Stimulated activated naive CD8-positive, alpha-beta T cell treated with anti-CD3 and anti-CD28 coated beads, Interleukin-15, amount 100 ng/mL, for 72 hours (primary cell): ENCODE measurements at regions not wholly inside any gene's neighbourhood (a gene's known extent, or its start where the extent isn't known, plus 50 kb on each side); places are given as distances from the start of the nearest gene placed in this dataset.

Experiments
- ATAC-seq: fragments of 150-1000 bp; cut with Tn5 transposase; 2 replicates; pipeline ENCODE4 v1.10.0; 2021; ENCODE audit warnings: mild to moderate bottlenecking, moderate library complexity
- DNase-seq, 2 donors: peaks; one replicate each; pipeline ENCODE4 v3.0.0; 2021 to 2022
- H3K27ac Mint-ChIP-seq, 2 donors: one replicate each; pipeline ENCODE4 v1.8.0; 2022; ENCODE audit warnings: mild to moderate bottlenecking in 2 of 2, mixed read lengths in 2 of 2, moderate library complexity in 2 of 2
- H3K27me3 Mint-ChIP-seq: one replicate; pipeline ENCODE4 v1.8.0; 2022; ENCODE audit warnings: mixed read lengths
- H3K4me1 Mint-ChIP-seq: one replicate; pipeline ENCODE4 v1.8.0; 2022; ENCODE audit warnings: mild to moderate bottlenecking, mixed read lengths
- H3K4me3 Mint-ChIP-seq, 2 donors: one replicate each; pipeline ENCODE4 v1.8.0; 2022; ENCODE audit warnings: mild to moderate bottlenecking in 2 of 2, mixed read lengths in 2 of 2, moderate library complexity in 1 of 2
- H3K9me3 Mint-ChIP-seq, 2 donors: one replicate each; pipeline ENCODE4 v1.8.0; 2022; ENCODE audit warnings: mixed read lengths in 2 of 2

GRCh38 chr5:20575571-20575970 is 587.6 kb upstream of the CDH18 start:
- H3K27ac Mint-ChIP-seq = no peak overlapping the region
- no peak overlapping the region for H3K4me3 Mint-ChIP-seq
- ATAC-seq (no peak), DNase-seq (no peak)
- H3K27me3 Mint-ChIP-seq = no peaks in the 10 kb centered on the region
- peaks cover 15 to 22% of the 10 kb centered on the region in 2 donors for H3K9me3 Mint-ChIP-seq
- no peaks in the 10 kb centered on the region for H3K4me1 Mint-ChIP-seq

- Mint-ChIP-seq H3K9me3 (peaks cover 12 to 16% of the 10 kb centered on the region in 2 donors), H3K27me3 (no peaks in the 10 kb centered on the region), H3K4me3 (no peak overlapping the region), H3K27ac (no peak overlapping the region), H3K4me1 (no peaks in the 10 kb centered on the region)
- no peak for ATAC-seq
- no peak for DNase-seq
Observed at GRCh38 chr5:20574576-20574975, 586.6 kb upstream of the CDH18 start.

GRCh38 chr5:20572614-20573013 is 584.6 kb upstream of the CDH18 start:
- no peaks in the 10 kb centered on the region for H3K4me1 Mint-ChIP-seq
- no peak overlapping the region for H3K4me3 Mint-ChIP-seq
- H3K27ac Mint-ChIP-seq = no peak overlapping the region
- no peak for DNase-seq
- peaks cover 5 to 10% of the 10 kb centered on the region in 2 donors for H3K9me3 Mint-ChIP-seq
- H3K27me3 Mint-ChIP-seq = no peaks in the 10 kb centered on the region
- no peak for ATAC-seq

DNA sequence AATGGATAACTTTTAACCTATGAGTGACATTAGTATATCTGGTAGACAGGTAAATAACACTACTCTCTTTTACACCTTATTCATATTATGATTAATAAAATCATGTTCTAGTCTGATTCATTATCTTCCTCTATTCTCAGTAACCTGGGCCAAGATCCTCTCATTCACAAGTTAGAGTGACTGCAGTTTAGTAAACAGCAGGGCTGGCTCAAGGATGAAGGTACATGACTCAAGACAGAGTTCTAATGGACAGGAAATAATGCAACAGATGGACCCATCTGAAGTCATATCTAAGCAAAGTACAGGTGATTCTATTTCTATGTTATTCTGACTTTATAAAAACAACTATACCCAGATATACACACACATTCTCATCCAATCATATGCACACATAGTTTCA is 582.5 kb upstream of the CDH18 start:
- Mint-ChIP-seq H3K4me1 (no peaks in the 10 kb centered on the region), H3K27me3 (no peaks in the 10 kb centered on the region), H3K27ac (no peak overlapping the region), H3K4me3 (no peak overlapping the region), H3K9me3 (peaks cover under 1 to 11% of the 10 kb centered on the region in 2 donors)
- ATAC-seq (no peak), DNase-seq (no peak)

DNA sequence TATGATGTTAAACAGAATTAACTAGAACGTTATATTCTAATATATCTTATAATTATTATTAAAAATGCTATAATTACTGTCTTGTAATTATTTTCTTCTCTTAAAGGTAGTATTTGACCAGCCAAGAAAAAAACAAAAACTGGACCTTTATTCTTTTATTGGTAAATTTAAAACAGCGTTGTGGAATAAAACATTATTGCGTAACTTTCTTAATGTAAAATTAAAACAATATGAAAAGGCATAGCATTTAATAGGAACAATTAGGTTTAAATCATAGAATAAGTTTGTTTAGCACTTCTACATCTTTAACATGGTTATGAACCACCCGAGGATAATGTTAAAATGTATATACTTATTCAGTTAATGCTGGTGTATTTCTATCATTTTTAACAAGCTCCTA is 574.5 kb upstream of the CDH18 start:
- Mint-ChIP-seq H3K27ac (no peak overlapping the region), H3K4me1 (no peaks in the 10 kb centered on the region), H3K9me3 (peaks cover 6 to 12% of the 10 kb centered on the region in 2 donors), H3K4me3 (no peak overlapping the region), H3K27me3 (no peaks in the 10 kb centered on the region)
- DNase-seq (no peak), ATAC-seq (no peak)

GRCh38 chr5:20559845-20560244 is 571.8 kb upstream of the CDH18 start:
- DNase-seq (no peak), ATAC-seq (no peak)
- no peak overlapping the region for H3K4me3 Mint-ChIP-seq
- H3K27me3 Mint-ChIP-seq = no peaks in the 10 kb centered on the region
- H3K4me1 Mint-ChIP-seq = no peaks in the 10 kb centered on the region
- peaks cover 17 to 23% of the 10 kb centered on the region in 2 donors for H3K9me3 Mint-ChIP-seq
- H3K27ac Mint-ChIP-seq = no peak overlapping the region

- H3K27ac Mint-ChIP-seq = no peak overlapping the region
- no peak for ATAC-seq
- H3K27me3 Mint-ChIP-seq = no peaks in the 10 kb centered on the region
- DNase-seq = no peak
- peaks cover 17 to 23% of the 10 kb centered on the region in 2 donors for H3K9me3 Mint-ChIP-seq
- no peak overlapping the region for H3K4me3 Mint-ChIP-seq
- no peaks in the 10 kb centered on the region for H3K4me1 Mint-ChIP-seq
Observed at GRCh38 chr5:20556115-20556763, 568.2 kb upstream of the CDH18 start.

DNA sequence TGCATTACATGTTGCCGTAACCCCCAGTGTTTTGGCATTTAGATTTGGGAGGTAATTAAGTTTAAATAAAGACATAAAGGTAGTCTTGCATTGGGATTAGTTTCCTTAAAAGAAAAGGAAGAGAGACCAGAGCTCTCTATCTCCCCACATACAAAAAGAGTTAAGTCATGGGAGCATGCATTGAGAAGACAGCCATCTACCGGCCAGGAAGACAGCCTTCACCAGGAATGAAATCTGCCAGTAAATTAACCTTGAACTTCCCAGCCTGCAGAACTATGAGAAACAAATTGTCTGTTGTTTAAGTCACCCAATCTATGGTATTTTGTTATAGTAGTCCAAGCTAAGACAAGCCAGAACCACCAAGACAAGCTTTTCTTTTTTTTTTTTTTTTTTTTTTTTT is 567.0 kb upstream of the CDH18 start:
- no peaks in the 10 kb centered on the region for H3K27me3 Mint-ChIP-seq
- peaks cover 17% of the 10 kb centered on the region in 2 donors for H3K9me3 Mint-ChIP-seq
- no peaks in the 10 kb centered on the region for H3K4me1 Mint-ChIP-seq
- no peak overlapping the region for H3K27ac Mint-ChIP-seq
- DNase-seq = no peak
- H3K4me3 Mint-ChIP-seq = no peak overlapping the region
- no peak for ATAC-seq

DNA sequence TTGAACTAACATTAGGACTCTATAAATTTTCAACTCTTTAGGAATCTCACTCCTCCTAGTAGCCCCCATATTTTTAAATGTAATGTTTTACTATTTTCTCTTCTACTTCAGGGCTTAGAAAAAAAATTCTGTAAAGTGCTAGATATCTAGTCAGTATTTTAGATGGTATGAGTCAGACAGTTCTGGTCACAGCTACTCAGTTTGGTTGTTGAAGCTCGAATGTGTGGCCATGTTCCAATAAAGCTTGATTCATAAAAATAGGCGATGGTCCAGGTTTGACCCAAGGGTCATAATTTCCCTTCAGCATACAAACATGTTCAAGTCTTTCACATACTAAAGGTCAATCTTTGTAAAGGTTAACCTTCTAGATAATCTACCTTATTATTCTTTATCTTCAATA is 566.0 kb upstream of the CDH18 start:
- no peaks in the 10 kb centered on the region for H3K27me3 Mint-ChIP-seq
- no peak overlapping the region for H3K27ac Mint-ChIP-seq
- H3K9me3 Mint-ChIP-seq = peaks cover 17 to 22% of the 10 kb centered on the region in 2 donors
- H3K4me3 Mint-ChIP-seq = no peak overlapping the region
- ATAC-seq = no peak
- H3K4me1 Mint-ChIP-seq = no peaks in the 10 kb centered on the region
- no peak for DNase-seq

DNA sequence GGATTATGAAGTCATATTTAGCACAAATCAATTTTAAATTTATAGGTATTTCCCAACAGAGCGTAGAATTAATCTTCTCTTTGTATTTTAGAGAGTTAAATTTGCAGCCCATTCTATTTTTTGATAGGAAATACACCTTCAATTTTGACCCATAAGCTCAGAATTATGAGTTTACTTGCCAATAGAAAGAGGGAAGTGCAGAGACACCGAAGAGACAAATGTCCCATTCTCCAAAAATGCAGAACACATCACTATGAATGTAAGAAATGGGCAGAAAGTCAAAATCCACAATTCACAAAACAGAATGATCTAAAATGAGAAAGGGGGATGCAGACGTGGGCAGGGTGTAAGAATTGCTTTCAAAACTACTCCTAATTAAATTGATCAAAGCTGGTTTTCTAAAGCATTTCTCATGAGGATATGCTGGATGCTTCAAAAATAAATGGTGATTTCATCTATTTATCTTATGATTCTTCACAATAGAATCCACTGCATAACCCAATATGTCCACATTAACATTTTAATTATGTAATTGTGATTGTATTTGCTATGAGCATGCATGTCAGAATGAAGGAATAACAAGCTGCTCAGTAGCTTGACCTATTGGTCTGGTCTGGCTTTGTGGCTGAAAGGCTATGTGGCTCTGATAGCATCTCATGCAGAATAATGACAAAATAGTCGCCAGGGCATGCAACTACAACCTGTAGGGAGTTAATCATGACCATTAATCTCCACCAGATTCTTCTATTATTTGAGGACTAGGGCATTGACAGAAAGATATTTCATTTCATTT is 550.1 kb upstream of the CDH18 start:
- H3K27ac Mint-ChIP-seq = no peak overlapping the region
- no peaks in the 10 kb centered on the region for H3K4me1 Mint-ChIP-seq
- peaks cover 5 to 8% of the 10 kb centered on the region in 2 donors for H3K9me3 Mint-ChIP-seq
- no peak for DNase-seq
- ATAC-seq = no peak
- H3K4me3 Mint-ChIP-seq = no peak overlapping the region
- H3K27me3 Mint-ChIP-seq = no peaks in the 10 kb centered on the region

- peaks cover 5 to 8% of the 10 kb centered on the region in 2 donors for H3K9me3 Mint-ChIP-seq
- H3K27ac Mint-ChIP-seq = no peak overlapping the region
- ATAC-seq (no peak), DNase-seq (no peak)
- H3K27me3 Mint-ChIP-seq = no peaks in the 10 kb centered on the region
- no peak overlapping the region for H3K4me3 Mint-ChIP-seq
- H3K4me1 Mint-ChIP-seq = no peaks in the 10 kb centered on the region
Observed at GRCh38 chr5:20536813-20537212, 548.8 kb upstream of the CDH18 start.

- ATAC-seq (no peak), DNase-seq (no peak)
- no peaks in the 10 kb centered on the region for H3K27me3 Mint-ChIP-seq
- H3K4me1 Mint-ChIP-seq = no peaks in the 10 kb centered on the region
- no peak overlapping the region for H3K27ac Mint-ChIP-seq
- peaks cover 5 to 8% of the 10 kb centered on the region in 2 donors for H3K9me3 Mint-ChIP-seq
- no peak overlapping the region for H3K4me3 Mint-ChIP-seq
Observed at GRCh38 chr5:20536341-20536740, 548.3 kb upstream of the CDH18 start.

DNA sequence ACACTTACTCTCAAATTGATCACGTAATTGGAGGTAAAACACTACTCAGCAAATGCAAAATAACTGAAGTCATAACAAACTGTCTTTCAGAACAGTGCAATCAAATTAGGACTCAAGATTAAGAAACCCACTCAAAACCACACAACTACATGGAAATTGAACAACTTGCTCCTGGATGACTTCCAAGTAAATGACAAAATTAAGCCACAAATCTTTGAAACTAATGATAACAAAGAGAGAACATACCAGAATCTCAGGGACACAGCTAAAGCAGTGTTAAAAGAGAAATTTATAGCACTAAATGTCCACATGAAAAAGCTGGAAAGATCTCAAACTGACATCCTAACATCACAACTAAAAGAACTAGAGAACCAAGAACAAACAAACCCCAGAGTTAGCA is 540.5 kb upstream of the CDH18 start:
- Mint-ChIP-seq H3K9me3 (peaks cover 7 to 18% of the 10 kb centered on the region in 2 donors), H3K4me1 (no peaks in the 10 kb centered on the region), H3K27ac (no peak overlapping the region), H3K27me3 (no peaks in the 10 kb centered on the region), H3K4me3 (no peak overlapping the region)
- ATAC-seq (no peak), DNase-seq (no peak)

- no peak for ATAC-seq
- DNase-seq = no peak
- no peaks in the 10 kb centered on the region for H3K4me1 Mint-ChIP-seq
- no peak overlapping the region for H3K27ac Mint-ChIP-seq
- H3K27me3 Mint-ChIP-seq = no peaks in the 10 kb centered on the region
- H3K9me3 Mint-ChIP-seq = peaks cover 7 to 18% of the 10 kb centered on the region in 2 donors
- H3K4me3 Mint-ChIP-seq = no peak overlapping the region
Observed at GRCh38 chr5:20524991-20525529, 537.1 kb upstream of the CDH18 start.

- ATAC-seq (no peak), DNase-seq (no peak)
- no peak overlapping the region for H3K4me3 Mint-ChIP-seq
- no peaks in the 10 kb centered on the region for H3K27me3 Mint-ChIP-seq
- peaks cover 9 to 10% of the 10 kb centered on the region in 2 donors for H3K9me3 Mint-ChIP-seq
- no peak overlapping the region for H3K27ac Mint-ChIP-seq
- no peaks in the 10 kb centered on the region for H3K4me1 Mint-ChIP-seq
Observed at GRCh38 chr5:20522905-20523482, 535.0 kb upstream of the CDH18 start.

DNA sequence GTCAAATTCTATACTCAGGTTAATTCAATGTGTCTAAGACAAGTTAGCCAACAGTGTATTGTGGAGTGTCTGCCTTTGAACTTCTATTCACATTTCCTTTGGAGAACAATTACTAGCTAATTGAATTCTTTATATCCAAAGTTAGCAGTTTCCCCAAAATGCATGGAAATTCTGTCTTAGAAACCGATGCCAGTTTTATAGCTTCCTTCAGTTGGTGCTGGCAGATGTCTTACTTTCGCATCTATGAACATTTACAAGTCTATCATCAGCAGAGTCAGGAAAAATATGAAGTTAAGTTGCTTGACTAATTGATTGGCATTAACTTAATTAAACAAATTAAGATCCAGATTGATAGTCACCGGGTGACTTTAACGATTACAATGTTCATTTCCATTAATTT is 527.6 kb upstream of the CDH18 start:
- Mint-ChIP-seq H3K4me1 (no peaks in the 10 kb centered on the region), H3K4me3 (no peak overlapping the region), H3K27ac (no peak overlapping the region), H3K27me3 (no peaks in the 10 kb centered on the region), H3K9me3 (peaks cover 0 to 10% of the 10 kb centered on the region in 2 donors)
- no peak for DNase-seq
- no peak for ATAC-seq
